Loucy (cell line): ENCODE measurements at regions not wholly inside any gene's neighbourhood (a gene's known extent, or its start where the extent isn't known, plus 50 kb on each side); places are given as distances from the start of the nearest gene placed in this dataset.

Experiments
- H2AFZ ChIP-seq: fragments of 200-600 bp; sonication (generic); 2 replicates; pipeline ENCODE4 v1.6.0; 2016; ENCODE audit warnings: antibody characterized with exemption, mild to moderate bottlenecking, low read length, moderate library complexity
- H3F3A ChIP-seq: fragments of 200-600 bp; 2 replicates; pipeline ENCODE4 v1.6.0; 2016; ENCODE audit warnings: antibody characterized with exemption, low read depth, mild to moderate bottlenecking
- H3K27me3 ChIP-seq: fragments of 200-600 bp; sonication (generic); 2 replicates; pipeline ENCODE4 v1.6.1; 2014; ENCODE audit warnings: low read length, mild to moderate bottlenecking; ENCODE audit not compliant: insufficient read depth, poor library complexity, severe bottlenecking
- H3K36me3 ChIP-seq: fragments of 200-600 bp; sonication (generic); 2 replicates; pipeline ENCODE4 v1.6.1; 2016; ENCODE audit warnings: low read length; ENCODE audit not compliant: insufficient read depth
- H3K4me1 ChIP-seq: fragments of 200-600 bp; sonication (generic); 2 replicates; pipeline ENCODE4 v1.5.1; 2014; ENCODE audit warnings: low read length, mild to moderate bottlenecking; ENCODE audit not compliant: insufficient read depth, poor library complexity, severe bottlenecking
- H3K4me2 ChIP-seq: fragments of 200-600 bp; sonication (generic); 2 replicates; pipeline ENCODE4 v1.6.0; 2014; ENCODE audit warnings: antibody characterized with exemption, low read length, low read depth, mild to moderate bottlenecking; ENCODE audit not compliant: poor library complexity, severe bottlenecking
- H3K4me3 ChIP-seq: fragments of 200-600 bp; sonication (generic); 2 replicates; pipeline ENCODE4 v1.5.1; 2014; ENCODE audit warnings: low read length, mild to moderate bottlenecking, mixed read lengths; ENCODE audit not compliant: poor library complexity, severe bottlenecking
- H3K79me2 ChIP-seq: fragments of 200-600 bp; sonication (generic); 2 replicates; pipeline ENCODE4 v1.6.1; 2014; ENCODE audit warnings: low read length; ENCODE audit not compliant: insufficient read depth
- H3K9ac ChIP-seq: fragments of 200-600 bp; sonication (generic); 2 replicates; pipeline ENCODE4 v1.6.0; 2014; ENCODE audit warnings: mild to moderate bottlenecking, low read depth, low read length, moderate library complexity; ENCODE audit not compliant: poor library complexity, severe bottlenecking
- H3K9me2 ChIP-seq: fragments of 200-600 bp; sonication (generic); replicated peaks from 2 replicates; pipeline ENCODE4 v1.6.1; 2016; ENCODE audit warnings: low read depth, low read length, mixed read lengths
- H3K9me3 ChIP-seq: fragments of 200-600 bp; sonication (generic); 2 replicates; pipeline ENCODE4 v1.6.1; 2014; ENCODE audit warnings: mild to moderate bottlenecking, antibody characterized with exemption, low read length, low read depth; ENCODE audit not compliant: insufficient read depth
- H4K20me1 ChIP-seq: fragments of 200-600 bp; sonication (generic); 2 replicates; pipeline ENCODE4 v1.6.0; 2014; ENCODE audit warnings: antibody characterized with exemption, low read length, mild to moderate bottlenecking; ENCODE audit not compliant: insufficient read depth, poor library complexity, severe bottlenecking
- CTCF ChIP-seq: fragments of 200-600 bp; sonication (generic); conservative IDR thresholded peaks from 2 replicates; pipeline ENCODE4 v1.5.1; 2014; ENCODE audit warnings: mild to moderate bottlenecking, antibody characterized with exemption, low read length
- EZH2phosphoT487 ChIP-seq: fragments of 200-600 bp; IDR thresholded peaks from 2 replicates; pipeline ENCODE4 v1.6.1; 2018; ENCODE audit warnings: antibody characterized with exemption, mild to moderate bottlenecking, moderate library complexity, borderline replicate concordance

- Histone ChIP-seq H3K36me3 (no peaks in the 10 kb centered on the region), H3K4me1 (no peaks in the 10 kb centered on the region), H3K27me3 (no peaks in the 10 kb centered on the region), H2AFZ (no peak overlapping the region), H3F3A (no peaks in the 10 kb centered on the region), H4K20me1 (no peaks in the 10 kb centered on the region), H3K9me3 (0 out of 2 replicates have a peak, but pooled peaks cover 5% of the 10 kb centered on the region), H3K9me2 (no peaks in the 10 kb centered on the region), H3K79me2 (no peaks in the 10 kb centered on the region), H3K4me2 (no peak overlapping the region), H3K9ac (no peak overlapping the region), H3K4me3 (no peak overlapping the region)
- no peak for TF ChIP-seq EZH2phosphoT487
- TF ChIP-seq CTCF, result no peak
These were observed 130.8 kb downstream of the PCSK1 start for GRCh38 chr5:96302174-96302738.

GRCh38 chr5:96300976-96301375 lies 132.1 kb downstream of the PCSK1 start:
- no peak overlapping the region for H2AFZ ChIP-seq
- H3K4me1 ChIP-seq, result no peaks in the 10 kb centered on the region
- peak overlapping the region; percentile 35 for H3K4me2 ChIP-seq
- no peak overlapping the region for H3K9ac ChIP-seq
- 0 out of 2 replicates have a peak, but pooled peaks cover 5% of the 10 kb centered on the region for H3K9me3 ChIP-seq
- H3K9me2 ChIP-seq, result no peaks in the 10 kb centered on the region
- TF ChIP-seq EZH2phosphoT487 (no peak), CTCF (no peak)
- no peak overlapping the region for H3K4me3 ChIP-seq
- no peaks in the 10 kb centered on the region for H4K20me1 ChIP-seq
- H3K27me3 ChIP-seq, result no peaks in the 10 kb centered on the region
- H3K36me3 ChIP-seq, result no peaks in the 10 kb centered on the region
- no peaks in the 10 kb centered on the region for H3K79me2 ChIP-seq
- H3F3A ChIP-seq, result no peaks in the 10 kb centered on the region

- no peak overlapping the region for H3K4me2 ChIP-seq
These were observed 135.2 kb downstream of the PCSK1 start for GRCh38 chr5:96297867-96298266.

More at GRCh38 chr5:96297867-96298266, 135.2 kb downstream of the PCSK1 start:
- Histone ChIP-seq H3K9me2 (no peaks in the 10 kb centered on the region), H3K36me3 (no peaks in the 10 kb centered on the region), H3K9me3 (0 out of 2 replicates have a peak, but pooled peaks cover 5% of the 10 kb centered on the region), H3K27me3 (no peaks in the 10 kb centered on the region), H3K79me2 (no peaks in the 10 kb centered on the region), H3K4me1 (no peaks in the 10 kb centered on the region), H2AFZ (no peak overlapping the region), H4K20me1 (no peaks in the 10 kb centered on the region), H3F3A (no peaks in the 10 kb centered on the region), H3K4me3 (no peak overlapping the region), H3K9ac (no peak overlapping the region)
- no peak for TF ChIP-seq EZH2phosphoT487
- no peak for TF ChIP-seq CTCF
